CD14-positive monocyte (primary cell): ENCODE measurements at regions not wholly inside any gene's neighbourhood (a gene's known extent, or its start where the extent isn't known, plus 50 kb on each side); places are given as distances from the start of the nearest gene placed in this dataset.

Source experiments
- DNase-seq, 3 donors: peaks; one replicate each; pipeline ENCODE4 v3.0.0-alpha.2; 2011 to 2022
- H2AFZ ChIP-seq: 2 replicates; pipeline ENCODE4 v1.6.0; 2012; ENCODE audit warnings: mild to moderate bottlenecking, low read depth, low read length, inconsistent platforms; ENCODE audit not compliant: insufficient read depth, poor library complexity, severe bottlenecking
- H3K27ac ChIP-seq, 2 donors: 1 replicate in 1 of 2; 2 replicates in 1 of 2; pipeline ENCODE4 v1.5.1; 2012 to 2013; ENCODE audit warnings: low read length in 2 of 2, control low read depth in 1 of 2, inconsistent platforms in 1 of 2, low read depth in 1 of 2, mild to moderate bottlenecking in 1 of 2
- H3K27me3 ChIP-seq, 2 donors: one replicate each; pipeline versions ENCODE4 v1.6.0 to v1.6.1; 2011 to 2013; ENCODE audit warnings: low read length in 2 of 2; ENCODE audit not compliant: control insufficient read depth in 2 of 2, insufficient read depth in 2 of 2
- H3K36me3 ChIP-seq, 2 donors: replicated peaks in 1 of 2; 1 replicate in 1 of 2; 2 replicates in 1 of 2; pipeline versions ENCODE4 v1.5.1 to v1.6.1; 2012 to 2013; ENCODE audit warnings: low read length in 2 of 2, control low read depth in 1 of 2, inconsistent platforms in 1 of 2, mild to moderate bottlenecking in 1 of 2; ENCODE audit not compliant: insufficient read depth in 2 of 2, control insufficient read depth in 1 of 2
- H3K4me1 ChIP-seq, 2 donors: 1 replicate in 1 of 2; 2 replicates in 1 of 2; pipeline versions ENCODE4 v1.5.1 to v1.6.1; 2012 to 2013; ENCODE audit warnings: low read length in 2 of 2, control low read depth in 1 of 2, inconsistent platforms in 1 of 2, mild to moderate bottlenecking in 1 of 2, moderate library complexity in 1 of 2; ENCODE audit not compliant: insufficient read depth in 2 of 2, control insufficient read depth in 1 of 2
- H3K4me2 ChIP-seq: replicated peaks from 2 replicates; pipeline ENCODE3; 2012; ENCODE audit warnings: low read length, moderate library complexity, mild to moderate bottlenecking; ENCODE audit not compliant: poor library complexity, severe bottlenecking; ENCODE audit errors: extremely low read depth
- H3K4me3 ChIP-seq, 3 experiments: fragments of 200-600 bp in 1 of 3; sonication (generic) in 1 of 3; replicated peaks in 1 of 3; 1 replicate in 2 of 3; 2 replicates in 1 of 3; pipeline ENCODE4 v1.5.1; 2011 to 2013; ENCODE audit warnings: low read length in 3 of 3, mild to moderate bottlenecking in 3 of 3, control low read depth in 2 of 3, low read depth in 2 of 3, inconsistent platforms in 1 of 3, moderate library complexity in 1 of 3
- H3K79me2 ChIP-seq: 2 replicates; pipeline ENCODE4 v1.6.0; 2012; ENCODE audit warnings: mild to moderate bottlenecking, control low read depth, inconsistent platforms, low read length, moderate library complexity; ENCODE audit not compliant: insufficient read depth
- H3K9ac ChIP-seq: 2 replicates; pipeline ENCODE4 v1.6.0; 2017; ENCODE audit warnings: low read length, mild to moderate bottlenecking; ENCODE audit not compliant: insufficient read depth, poor library complexity, severe bottlenecking
- H3K9me3 ChIP-seq, 2 donors: replicated peaks in 1 of 2; 1 replicate in 1 of 2; 2 replicates in 1 of 2; pipeline versions ENCODE4 v1.5.1 to v1.6.1; 2012 to 2013; ENCODE audit warnings: low read length in 2 of 2, control low read depth in 1 of 2; ENCODE audit not compliant: control insufficient read depth in 1 of 2, insufficient read depth in 1 of 2
- H4K20me1 ChIP-seq: 2 replicates; pipeline ENCODE4 v1.6.0; 2012; ENCODE audit warnings: mild to moderate bottlenecking, low read length, control low read depth, moderate library complexity; ENCODE audit not compliant: insufficient read depth
- H3K27ac Mint-ChIP-seq, 7 donors: one replicate each; pipeline ENCODE4 v1.8.0; 2020; ENCODE audit warnings: mild to moderate bottlenecking in 7 of 7, mixed read lengths in 7 of 7, moderate library complexity in 6 of 7, inconsistent platforms in 2 of 7
- H3K27me3 Mint-ChIP-seq, 3 donors: one replicate each; pipeline ENCODE4 v1.8.0; 2021 to 2022; ENCODE audit warnings: low read depth in 3 of 3, mild to moderate bottlenecking in 3 of 3, mixed read lengths in 3 of 3, moderate library complexity in 3 of 3, inconsistent platforms in 1 of 3
- H3K36me3 Mint-ChIP-seq, 2 donors: one replicate each; pipeline ENCODE4 v1.8.0; 2020; ENCODE audit warnings: mixed read lengths in 2 of 2, inconsistent platforms in 1 of 2, mild to moderate bottlenecking in 1 of 2
- H3K4me1 Mint-ChIP-seq: one replicate; pipeline ENCODE4 v1.8.0; 2020; ENCODE audit warnings: mild to moderate bottlenecking, mixed read lengths
- H3K4me3 Mint-ChIP-seq, 2 donors: one replicate each; pipeline ENCODE4 v1.8.0; 2020; ENCODE audit warnings: mild to moderate bottlenecking in 2 of 2, mixed read lengths in 2 of 2, moderate library complexity in 1 of 2
- H3K9me3 Mint-ChIP-seq, 7 donors: one replicate each; pipeline ENCODE4 v1.8.0; 2020 to 2022; ENCODE audit warnings: mixed read lengths in 7 of 7, mild to moderate bottlenecking in 6 of 7, moderate library complexity in 6 of 7, inconsistent platforms in 2 of 7
- CTCF ChIP-seq: fragments of 200-600 bp; IDR thresholded peaks from one replicate; pipeline ENCODE4 v1.8.0; 2022; ENCODE audit warnings: antibody characterized with exemption, mild to moderate bottlenecking
- WGBS: methylation state at CpG from one replicate; pipeline ENCODE4 v1.1.5; 2013; ENCODE audit warnings: missing lambda C conversion rate; ENCODE audit not compliant: insufficient coverage; 5-methylcytosine and 5-hydroxymethylcytosine counted together
- intact Hi-C, 2 donors: fragments of 100-400 bp; cut with micrococcal nuclease; formaldehyde crosslinking; loops; one replicate each; pipeline versions ENCODE4 v1.15.0 to v1.15.1; 2023

GRCh38 chr3:158994386-158994785 is 192.5 kb downstream of the MFSD1 start:
- Histone ChIP-seq H3K4me1 (no peaks in the 10 kb centered on the region), H3K9ac (no peak overlapping the region), H3K9me3 (peaks cover 0 to 11% of the 10 kb centered on the region in 2 donors), H2AFZ (no peak overlapping the region), H3K79me2 (no peaks in the 10 kb centered on the region), H3K4me3 (no peak overlapping the region), H3K4me2 (no peak overlapping the region), H3K27ac (no peak overlapping the region), H3K27me3 (no peaks in the 10 kb centered on the region), H3K36me3 (no peaks in the 10 kb centered on the region), H4K20me1 (no peaks in the 10 kb centered on the region)
- no peak for DNase-seq
- peaks cover 2 to 13% (median 4%) of the 10 kb centered on the region in 7 donors for H3K9me3 Mint-ChIP-seq
- H3K27me3 Mint-ChIP-seq, result no peaks in the 10 kb centered on the region
- H3K36me3 Mint-ChIP-seq, result no peaks in the 10 kb centered on the region
- H3K4me3 Mint-ChIP-seq, result no peak overlapping the region
- no peak for TF ChIP-seq CTCF
- WGBS, result no CpG with 5 or more reads among the region's 4 CpGs
- H3K4me1 Mint-ChIP-seq, result no peaks in the 10 kb centered on the region
- H3K27ac Mint-ChIP-seq, result no peak overlapping the region
- intact Hi-C loops, result no loop called here

- intact Hi-C loops, result no loop called here
- Histone ChIP-seq H4K20me1 (no peaks in the 10 kb centered on the region), H3K9me3 (no peaks in the 10 kb centered on the region), H3K27me3 (no peaks in the 10 kb centered on the region), H3K27ac (no peak overlapping the region), H3K4me2 (no peak overlapping the region), H3K79me2 (no peaks in the 10 kb centered on the region), H3K9ac (no peak overlapping the region), H3K4me3 (no peak overlapping the region), H3K4me1 (no peaks in the 10 kb centered on the region), H2AFZ (no peak overlapping the region), H3K36me3 (no peaks in the 10 kb centered on the region)
- Mint-ChIP-seq H3K36me3 (no peaks in the 10 kb centered on the region), H3K27ac (no peak overlapping the region), H3K9me3 (peaks cover 0 to 3% (median 0%) of the 10 kb centered on the region in 7 donors), H3K4me3 (no peak overlapping the region), H3K27me3 (peaks cover 0 to 2% (median 0%) of the 10 kb centered on the region in 3 donors), H3K4me1 (no peaks in the 10 kb centered on the region)
- WGBS, result no CpG with 5 or more reads among the region's 1 CpG
- TF ChIP-seq CTCF, result no peak
- DNase-seq, result no peak
Measured at GRCh38 chr3:159001711-159002110, 199.9 kb downstream of the MFSD1 start.
